ENCODE measurements at regions not wholly inside any gene's neighbourhood (a gene's known extent, or its start where the extent isn't known, plus 50 kb on each side); places are given as distances from the start of the nearest gene placed in this dataset.

- intact Hi-C loops (cut with DNase I, micrococcal nuclease), result no loop called here
- DNase-seq (no peak), ATAC-seq (ENCODE audit: poor library complexity) (no peak)
- Histone ChIP-seq H3K4me1 (ENCODE audit: insufficient read depth, low read length) (no peaks in the 10 kb centered on the region), H3K27ac (ENCODE audit: low read depth in 1 of 2, low read length in 2 of 2) (no peak overlapping the region), H3K4me3 (ENCODE audit: low read length) (no peak overlapping the region), H3K27me3 (ENCODE audit: control insufficient read depth in 1 of 2, insufficient read depth in 2 of 2, low read length in 2 of 2) (peaks cover 4 to 6% of the 10 kb centered on the region in 2 experiments), H3K36me3 (ENCODE audit: insufficient read depth, low read length) (no peaks in the 10 kb centered on the region), H3K9me3 (ENCODE audit: control insufficient read depth in 1 of 2, insufficient read depth in 1 of 2, low read length in 2 of 2) (peaks cover 0 to 2% of the 10 kb centered on the region in 2 experiments)
- ChIA-PET CTCF (no interaction called here), POLR2A (no interaction called here)
- Mint-ChIP-seq H3K36me3 (ENCODE audit: low read depth) (no peaks in the 10 kb centered on the region), H3K4me1 (ENCODE audit: low read depth) (no peaks in the 10 kb centered on the region), H3K4me3 (no peak overlapping the region), H3K27me3 (peaks cover 33% of the 10 kb centered on the region), H3K27ac (no peak overlapping the region), H3K9me3 (no peaks in the 10 kb centered on the region)
- TF ChIP-seq CTCF (IDR thresholded peaks at IDR 0.05), result no peak
These were observed 161.2 kb upstream of the IGSF21 start for GRCh38 chr1:17946434-17946833.

- Mint-ChIP-seq H3K4me3 (no peak overlapping the region), H3K4me1 (ENCODE audit: low read depth) (no peaks in the 10 kb centered on the region), H3K27me3 (peaks cover 45% of the 10 kb centered on the region), H3K27ac (no peak overlapping the region), H3K36me3 (ENCODE audit: low read depth) (no peaks in the 10 kb centered on the region), H3K9me3 (no peaks in the 10 kb centered on the region)
- H3K27me3 ChIP-seq (ENCODE audit: control insufficient read depth in 1 of 2, insufficient read depth in 2 of 2, low read length in 2 of 2), result peaks cover 4 to 7% of the 10 kb centered on the region in 2 experiments
- no peak overlapping the region for H3K27ac ChIP-seq (ENCODE audit: low read depth in 1 of 2, low read length in 2 of 2)
- TF ChIP-seq CTCF (IDR thresholded peaks at IDR 0.05), result no peak
- H3K4me3 ChIP-seq (ENCODE audit: low read length), result no peak overlapping the region
- no peaks in the 10 kb centered on the region for H3K36me3 ChIP-seq (ENCODE audit: insufficient read depth, low read length)
- ChIA-PET POLR2A (no interaction called here), CTCF (no interaction called here)
- H3K9me3 ChIP-seq (ENCODE audit: control insufficient read depth in 1 of 2, insufficient read depth in 1 of 2, low read length in 2 of 2), result no peaks in the 10 kb centered on the region
- intact Hi-C loops (cut with DNase I, micrococcal nuclease), result no loop called here
- ATAC-seq (ENCODE audit: poor library complexity), result no peak
- H3K4me1 ChIP-seq (ENCODE audit: insufficient read depth, low read length), result no peaks in the 10 kb centered on the region
- DNase-seq, result no peak
These were observed 159.0 kb upstream of the IGSF21 start for GRCh38 chr1:17948594-17948993.

- no peaks in the 10 kb centered on the region for H3K4me1 Mint-ChIP-seq (ENCODE audit: low read depth)
- Histone ChIP-seq H3K9me3 (ENCODE audit: control insufficient read depth in 1 of 2, insufficient read depth in 1 of 2, low read length in 2 of 2) (no peaks in the 10 kb centered on the region), H3K4me1 (ENCODE audit: insufficient read depth, low read length) (no peaks in the 10 kb centered on the region), H3K4me3 (ENCODE audit: low read length) (no peak overlapping the region), H3K27ac (ENCODE audit: low read depth in 1 of 2, low read length in 2 of 2) (no peak overlapping the region), H3K27me3 (ENCODE audit: control insufficient read depth in 1 of 2, insufficient read depth in 2 of 2, low read length in 2 of 2) (peaks cover 0 to 7% of the 10 kb centered on the region in 2 experiments), H3K36me3 (ENCODE audit: insufficient read depth, low read length) (no peaks in the 10 kb centered on the region)
- peaks cover 47% of the 10 kb centered on the region for H3K27me3 Mint-ChIP-seq
- DNase-seq (no peak), ATAC-seq (ENCODE audit: poor library complexity) (no peak)
- no peaks in the 10 kb centered on the region for H3K36me3 Mint-ChIP-seq (ENCODE audit: low read depth)
- intact Hi-C loops (cut with DNase I, micrococcal nuclease), result no loop called here
- H3K9me3 Mint-ChIP-seq, result no peaks in the 10 kb centered on the region
- H3K4me3 Mint-ChIP-seq, result no peak overlapping the region
- no peak overlapping the region for H3K27ac Mint-ChIP-seq
- ChIA-PET POLR2A (no interaction called here), CTCF (no interaction called here)
- TF ChIP-seq CTCF (IDR thresholded peaks at IDR 0.05), result no peak
These were observed 158.1 kb upstream of the IGSF21 start for GRCh38 chr1:17949511-17949910.

Measured in CD4-positive, alpha-beta T cell (primary cell).